HT-29 (cell line): ENCODE measurements at regions not wholly inside any gene's neighbourhood (a gene's known extent, or its start where the extent isn't known, plus 50 kb on each side); places are given as distances from the start of the nearest gene placed in this dataset.

Experiments used
- DNase-seq: peaks from one replicate; pipeline ENCODE4 v3.0.0-alpha.2; 2015; ENCODE audit warnings: low spot score

DNA sequence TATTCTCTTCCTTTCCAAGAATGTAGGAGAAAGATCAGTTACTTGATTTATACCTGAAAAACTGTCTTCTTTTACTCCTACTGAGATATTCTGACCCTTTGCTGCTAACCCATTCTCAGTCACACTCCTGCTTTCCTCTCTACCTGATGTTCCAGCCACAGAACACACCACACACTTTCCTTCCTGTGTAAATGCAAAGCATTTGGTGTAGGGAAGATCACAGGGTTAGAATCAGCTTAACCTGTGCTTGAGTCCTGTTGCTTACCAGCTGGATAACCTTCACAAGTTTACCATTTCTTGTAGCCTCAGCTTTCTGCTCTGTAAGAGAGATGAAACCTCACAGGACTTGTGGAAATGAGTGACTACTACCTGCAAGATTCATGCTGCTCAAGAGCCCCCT is 489.8 kb upstream of the GOLIM4 start:
- no peak for DNase-seq

DNA sequence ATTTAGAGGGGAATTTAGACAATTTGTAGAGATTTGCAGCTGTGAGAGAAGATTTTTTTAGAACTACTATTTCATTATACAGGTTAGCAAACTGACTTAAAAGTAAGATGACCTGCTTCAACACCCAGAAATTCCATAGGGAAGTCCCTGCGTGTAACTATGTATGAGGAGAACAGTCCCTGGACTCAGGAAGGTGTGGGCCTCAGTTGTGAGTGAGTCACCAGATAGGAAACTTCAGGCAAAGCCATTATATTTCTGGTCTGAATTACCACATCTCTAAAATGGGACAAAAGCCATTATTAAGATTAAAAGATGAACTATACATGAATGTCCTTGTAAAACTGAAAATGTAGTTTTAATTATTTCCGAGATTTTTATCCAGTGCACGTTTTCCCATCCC is 488.3 kb upstream of the GOLIM4 start:
- no peak for DNase-seq

DNA sequence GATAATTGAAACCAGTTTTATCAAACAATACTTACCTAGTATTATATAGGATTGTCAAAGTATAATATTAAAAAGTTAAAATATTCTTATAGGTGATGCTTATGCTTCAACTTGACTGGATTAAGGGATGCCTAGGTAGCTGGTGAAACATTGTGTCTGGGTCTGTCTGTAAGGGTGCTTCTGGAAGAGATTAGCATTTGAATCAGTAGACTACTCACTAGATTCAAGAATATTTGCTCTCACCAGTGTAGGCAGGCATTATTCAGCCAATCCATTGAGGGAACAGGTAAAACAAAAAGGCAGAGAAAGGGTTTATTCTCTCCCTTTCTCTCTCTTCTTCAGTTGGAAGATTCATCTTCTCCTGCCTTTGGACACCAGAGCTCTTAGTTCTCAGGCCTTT is 486.8 kb upstream of the GOLIM4 start:
- no peak for DNase-seq

DNA sequence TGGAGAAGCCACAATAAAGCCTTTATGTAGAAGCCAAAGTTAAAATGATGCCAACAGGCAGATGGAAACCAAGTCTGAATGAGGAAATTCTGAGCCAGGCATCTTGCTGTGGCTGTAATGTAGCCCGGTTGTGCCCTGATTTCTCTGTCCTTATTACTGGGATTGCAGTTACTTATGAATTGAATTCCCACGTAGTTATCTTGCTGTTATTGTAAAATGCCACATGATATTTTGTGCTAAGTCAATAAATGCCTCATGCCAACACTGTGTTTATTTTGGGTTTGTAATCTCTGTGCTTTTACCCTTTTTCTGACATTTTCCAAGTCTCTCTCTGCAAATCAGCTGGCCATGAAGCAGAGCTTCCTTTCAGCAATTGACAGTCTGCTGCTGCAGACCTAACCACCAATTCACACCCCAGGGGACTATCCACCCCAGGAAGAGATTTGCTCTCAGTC is 486.1 kb upstream of the GOLIM4 start:
- DNase-seq = no peak

DNA sequence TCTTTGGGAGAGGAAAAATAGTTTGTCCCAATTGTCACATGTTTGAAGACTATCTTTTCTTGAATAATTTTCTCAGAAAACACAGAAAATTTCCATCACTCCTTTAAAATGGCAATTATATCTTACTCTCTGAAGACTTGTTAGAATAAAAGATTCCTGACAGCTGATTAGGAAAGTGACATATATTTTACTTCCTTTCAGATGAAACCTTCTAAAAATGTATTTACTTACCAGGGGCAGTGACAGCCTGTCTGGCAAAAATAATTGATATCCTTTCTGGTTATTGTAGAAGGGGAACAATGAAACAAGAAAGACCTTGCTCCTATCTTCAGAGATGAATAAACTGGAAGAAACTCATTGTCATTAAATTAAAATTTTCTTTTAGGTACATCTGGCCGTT is 483.3 kb upstream of the GOLIM4 start:
- no peak for DNase-seq

DNA sequence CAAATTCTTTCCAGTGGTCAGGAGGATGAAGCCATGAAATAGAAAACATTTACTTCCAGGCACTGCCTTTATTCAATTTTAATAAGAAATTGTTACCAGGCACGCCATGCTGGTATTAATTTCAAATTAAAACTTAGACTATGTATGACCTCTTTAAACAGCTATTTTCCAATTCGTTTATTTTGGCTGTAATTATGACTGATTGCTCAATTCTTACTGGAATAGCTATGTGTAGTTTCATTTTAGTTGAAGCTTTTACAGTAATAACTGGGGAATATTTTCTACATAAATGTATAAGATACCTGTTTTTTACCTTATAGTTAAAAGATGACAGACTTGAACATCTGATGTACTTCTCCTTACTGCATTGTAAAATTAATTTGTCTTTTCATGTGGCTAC is 480.0 kb upstream of the GOLIM4 start:
- no peak for DNase-seq

DNA sequence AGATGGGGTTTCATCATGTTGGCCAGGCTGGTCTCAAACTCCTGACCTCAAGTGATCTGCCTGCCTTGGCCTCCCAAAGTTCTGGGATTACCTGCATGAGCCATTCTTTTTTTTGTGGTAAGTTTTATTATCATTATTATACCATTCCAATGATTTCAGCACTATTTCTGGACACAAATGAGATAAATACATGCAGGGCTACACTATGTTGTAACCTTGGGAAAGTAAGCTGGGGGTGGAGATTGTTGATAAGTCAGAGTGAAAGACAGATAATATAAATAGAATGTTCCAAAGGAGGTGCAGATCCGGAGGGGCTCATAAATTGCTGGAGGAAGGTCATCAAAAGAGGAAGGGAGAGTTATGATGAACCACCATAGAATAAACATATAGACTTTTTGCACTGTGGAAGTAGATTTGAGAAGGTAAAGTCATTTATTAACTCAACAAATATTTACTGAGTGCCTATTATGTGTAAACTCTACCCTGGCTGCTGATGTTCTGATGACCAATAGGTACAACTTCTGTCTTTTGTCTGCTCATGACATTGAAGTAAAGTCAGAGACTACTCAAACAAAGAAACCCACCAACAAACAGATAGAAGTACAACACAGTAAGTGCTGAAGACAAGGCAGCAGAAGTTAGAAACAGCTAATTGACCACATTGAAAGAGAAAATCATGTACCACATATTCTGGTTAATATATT is 478.9 kb upstream of the GOLIM4 start:
- no peak for DNase-seq

DNA sequence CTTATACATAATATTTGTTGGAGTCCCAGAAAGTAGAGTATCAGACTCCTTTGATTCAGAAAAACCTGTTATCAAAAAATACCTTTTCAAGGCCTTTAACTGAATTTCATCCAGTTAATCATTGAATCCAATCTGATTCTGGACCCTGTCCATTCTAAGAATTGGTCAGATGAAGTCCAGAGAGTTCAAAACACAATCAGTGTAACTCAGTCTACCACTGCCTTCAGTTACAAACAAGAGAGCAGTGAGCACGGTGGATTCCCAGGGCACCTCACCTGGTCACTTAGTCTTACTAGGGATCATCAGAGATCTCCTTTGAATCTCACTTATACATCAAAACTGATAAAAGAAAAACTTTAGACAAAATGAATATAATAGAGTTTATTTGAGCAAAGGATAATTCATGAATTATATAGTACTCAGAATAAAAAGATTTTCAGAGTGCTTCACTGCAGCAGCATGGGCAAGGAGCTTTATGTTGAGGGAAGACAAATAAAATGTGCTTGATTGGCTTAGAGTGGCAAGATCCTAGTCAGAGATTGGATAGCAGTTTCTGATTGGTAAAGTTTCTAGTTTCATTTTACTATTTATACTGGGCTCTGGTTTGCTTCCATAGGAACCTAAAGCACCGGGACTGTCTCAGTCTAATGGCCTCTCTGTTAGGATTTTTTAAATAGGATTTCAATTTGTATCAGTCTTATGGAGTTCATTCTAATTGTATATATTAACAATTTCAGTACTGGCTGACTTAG is 474.9 kb upstream of the GOLIM4 start:
- no peak for DNase-seq

DNA sequence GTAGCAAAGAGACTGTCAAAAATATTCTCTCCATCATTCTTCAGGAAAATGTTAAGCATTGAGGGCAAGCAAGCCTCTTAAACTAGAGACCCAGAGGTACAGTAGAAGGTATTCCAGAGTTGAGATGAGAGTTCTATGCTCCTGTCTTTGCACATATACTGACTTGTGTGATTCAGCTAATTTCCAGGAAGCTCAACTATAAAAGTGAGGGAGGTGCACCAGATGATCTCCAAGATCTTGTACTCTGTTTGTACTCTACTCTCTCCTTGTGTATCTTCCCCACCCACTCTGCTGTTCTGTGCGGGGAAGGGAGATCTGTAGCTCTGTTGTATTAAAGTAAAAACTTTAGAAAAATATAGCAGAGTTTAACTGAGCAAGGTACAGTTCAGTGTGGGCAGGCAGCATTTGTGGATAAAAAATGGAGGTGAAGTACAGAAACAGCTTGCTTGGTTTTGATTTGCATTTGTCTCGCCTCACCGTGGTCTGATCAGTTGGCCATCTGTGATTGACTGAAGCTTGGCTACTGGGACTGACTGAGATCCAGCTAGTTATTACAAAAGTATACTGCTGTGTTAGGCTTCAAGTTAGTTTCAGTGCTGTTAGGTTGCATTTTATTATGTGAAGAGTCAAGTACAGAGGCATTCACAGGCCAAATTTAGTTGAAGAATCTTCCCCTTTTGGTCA is 463.1 kb upstream of the GOLIM4 start:
- DNase-seq = no peak

DNA sequence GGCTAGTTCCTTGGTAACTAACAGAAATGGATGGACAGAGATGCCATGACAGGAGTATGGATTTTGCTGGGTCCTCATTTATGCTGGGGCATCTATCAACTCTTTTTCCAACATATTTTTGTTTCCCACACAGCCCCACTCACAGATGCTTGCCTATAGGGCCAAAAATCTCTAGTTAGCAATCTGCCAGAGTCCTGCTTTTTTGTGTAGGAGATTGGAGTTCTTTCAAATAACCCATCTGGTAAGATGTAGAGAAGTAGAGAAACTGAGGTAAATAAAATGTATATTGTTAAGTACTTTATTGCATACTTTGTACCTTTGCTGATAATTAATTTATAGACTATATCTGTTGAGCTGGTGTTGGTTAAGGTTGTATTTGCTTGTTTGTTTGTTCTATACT is 456.5 kb upstream of the GOLIM4 start:
- no peak for DNase-seq

DNA sequence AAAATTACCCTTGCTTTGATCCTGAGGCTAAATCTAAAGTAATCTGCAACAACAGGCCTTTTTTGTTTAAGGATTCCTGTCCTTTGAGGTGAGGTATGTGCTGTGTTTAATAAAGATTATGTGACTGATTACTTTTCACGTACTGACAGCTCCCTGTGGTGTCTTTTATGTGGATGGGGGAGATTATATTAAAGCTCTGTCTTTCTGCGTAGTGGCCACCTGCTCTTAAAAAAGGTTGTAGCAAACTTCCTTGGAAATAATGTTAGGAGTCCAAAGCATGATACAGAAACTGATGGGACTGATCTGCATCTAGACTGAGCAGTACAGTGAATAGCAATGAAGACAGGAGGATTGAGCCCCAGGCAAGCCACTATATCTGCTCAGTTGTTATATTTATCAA is 453.0 kb upstream of the GOLIM4 start:
- DNase-seq = no peak

DNA sequence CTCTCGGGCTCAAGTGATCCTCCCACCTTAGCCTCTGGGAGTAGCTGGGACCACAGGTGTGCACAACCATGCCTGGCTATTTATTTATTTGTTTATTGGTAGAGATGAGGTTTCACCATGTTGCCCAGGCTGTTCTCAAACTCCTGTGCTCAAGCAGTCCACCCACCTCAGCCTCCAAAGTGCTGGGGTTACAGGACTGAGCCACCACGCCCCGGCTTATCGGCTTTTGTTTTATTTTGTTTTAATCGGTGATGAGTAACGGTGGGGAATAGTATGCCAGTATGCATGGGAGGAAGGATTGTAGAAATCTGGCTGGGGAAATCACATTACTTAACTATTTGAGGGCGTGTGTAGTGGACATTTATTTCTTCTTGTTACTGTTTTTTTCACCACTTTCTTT is 451.0 kb upstream of the GOLIM4 start:
- DNase-seq = no peak

DNA sequence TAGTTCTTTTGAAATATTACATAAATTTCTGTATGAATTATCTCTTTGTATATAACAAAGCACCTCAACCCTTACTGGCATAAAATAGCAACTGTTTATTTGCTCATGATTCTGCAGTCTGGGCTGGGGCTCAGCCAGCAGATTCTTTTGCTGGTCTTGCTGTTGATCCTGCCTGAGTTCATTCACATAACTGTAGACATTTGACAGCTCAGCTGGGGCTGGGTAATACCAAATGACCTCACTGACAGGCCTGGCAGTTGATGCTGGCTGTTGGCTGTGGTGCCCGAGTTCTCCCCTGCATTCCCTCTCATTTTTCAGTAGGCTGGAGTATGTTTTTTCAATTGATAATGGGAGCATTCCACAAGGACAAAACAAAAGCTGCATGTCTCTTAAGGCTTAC is 449.9 kb upstream of the GOLIM4 start:
- DNase-seq = no peak

DNA sequence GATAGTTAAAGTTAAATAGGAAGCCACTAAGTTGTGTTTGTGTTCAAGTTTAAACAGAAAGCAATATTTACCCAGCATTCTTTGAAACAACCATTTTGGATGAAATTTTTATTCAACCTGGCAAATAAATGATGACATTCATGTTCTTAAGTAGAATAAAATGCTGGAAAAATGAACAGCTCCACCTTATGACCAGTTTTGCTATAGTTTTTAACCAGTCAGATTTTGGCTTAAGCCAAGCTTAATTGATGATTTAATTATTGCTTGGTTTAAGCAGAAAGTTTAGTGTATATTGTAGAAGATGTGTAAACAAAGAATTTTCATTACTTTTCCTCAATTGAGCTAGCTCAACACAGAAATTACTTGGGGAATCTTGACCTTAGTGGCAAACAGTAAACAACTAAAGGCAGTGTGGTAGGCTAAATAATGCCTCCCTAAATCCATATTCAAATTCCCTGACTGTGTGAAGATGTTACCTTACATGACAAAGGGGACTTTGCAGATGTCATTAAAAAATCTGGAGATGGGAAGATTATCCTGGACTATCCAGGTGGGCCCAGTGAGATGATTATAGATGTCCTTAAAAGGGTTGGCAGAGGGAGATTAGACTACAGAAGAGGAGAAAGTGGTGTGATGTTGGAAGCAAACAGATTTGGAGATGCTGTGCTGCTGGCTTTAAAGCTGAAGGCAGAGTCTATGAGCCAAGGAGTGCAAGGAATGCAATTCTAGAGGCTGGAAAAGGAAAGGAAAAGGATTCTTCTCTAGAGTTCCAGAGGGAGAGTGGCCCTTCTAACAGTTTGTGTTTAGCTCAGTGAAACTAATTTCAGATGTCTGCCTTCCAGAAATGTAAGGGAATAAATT is 448.6 kb upstream of the GOLIM4 start:
- no peak for DNase-seq

DNA sequence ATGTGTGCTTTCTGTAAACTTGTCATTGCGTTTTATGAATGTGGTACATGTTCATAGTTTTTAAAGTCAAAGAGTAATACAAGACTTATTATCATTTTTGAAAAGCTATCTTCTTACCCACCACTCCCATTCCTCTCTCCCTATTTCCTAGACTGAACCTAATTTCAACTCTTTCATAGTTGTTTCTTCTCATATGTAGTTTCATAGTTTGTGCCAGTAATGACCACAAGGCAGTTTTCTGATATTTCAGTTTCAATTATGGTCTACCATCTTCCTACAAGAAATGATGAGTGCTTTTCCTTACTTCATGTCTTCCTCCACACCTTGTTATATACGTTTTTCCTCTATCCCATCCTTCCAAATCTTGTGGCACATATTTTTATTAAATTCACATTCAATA is 445.0 kb upstream of the GOLIM4 start:
- DNase-seq = no peak

DNA sequence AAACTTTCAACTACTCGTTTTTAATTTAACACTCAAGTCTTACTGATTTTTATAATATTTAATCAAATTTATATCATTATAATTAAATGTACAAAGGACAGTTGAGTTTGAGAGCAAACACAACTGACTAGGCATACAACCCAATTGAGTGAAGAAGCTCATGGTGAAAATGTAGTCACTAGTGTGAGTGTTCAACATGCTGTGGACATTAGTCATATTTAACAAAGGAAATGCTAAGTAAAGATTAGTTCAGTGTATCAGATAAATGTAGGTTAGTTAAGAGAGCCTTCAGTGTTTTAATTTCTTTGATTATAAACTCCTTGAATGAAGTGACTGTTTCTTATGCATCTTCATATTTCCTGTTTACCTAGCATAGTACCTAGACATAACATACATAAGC is 444.2 kb upstream of the GOLIM4 start:
- no peak for DNase-seq

DNA sequence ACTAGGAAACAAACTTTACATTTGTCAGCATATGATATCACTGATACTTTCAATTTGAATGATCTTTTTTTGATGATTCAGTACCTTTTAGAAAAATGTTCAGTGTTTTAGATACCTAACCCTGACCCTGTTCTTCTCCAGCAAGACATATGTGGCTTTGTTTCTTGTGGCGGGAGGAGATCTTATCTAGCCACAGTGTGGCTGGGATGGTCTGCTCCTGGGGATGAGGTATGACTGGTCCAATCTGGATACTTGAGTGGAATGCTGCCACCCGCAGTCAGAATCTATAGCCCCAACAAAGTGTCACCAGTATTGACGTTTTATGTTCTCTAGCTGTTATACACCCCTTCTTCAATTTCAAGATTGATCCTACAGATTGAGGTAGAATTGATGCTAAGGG is 439.0 kb upstream of the GOLIM4 start:
- DNase-seq = no peak

DNA sequence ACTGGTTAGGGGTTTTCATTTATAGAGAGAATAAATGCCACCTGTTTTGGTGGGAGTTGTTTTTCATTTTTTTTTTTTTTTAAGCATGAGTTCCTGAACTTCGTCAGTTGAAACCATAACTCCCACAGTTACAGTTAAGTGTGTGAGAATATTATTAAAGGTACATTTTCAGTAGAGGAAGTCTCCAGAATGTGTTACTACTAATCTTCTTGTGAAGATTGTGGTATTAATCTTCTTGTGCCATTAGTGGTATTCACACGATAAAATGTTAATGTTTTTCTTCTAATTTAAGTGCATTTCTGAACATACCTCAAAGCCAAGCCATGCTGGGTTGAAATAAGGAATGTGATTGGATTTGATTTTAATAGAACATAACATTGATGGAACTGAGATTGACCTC is 437.9 kb upstream of the GOLIM4 start:
- DNase-seq = no peak

DNA sequence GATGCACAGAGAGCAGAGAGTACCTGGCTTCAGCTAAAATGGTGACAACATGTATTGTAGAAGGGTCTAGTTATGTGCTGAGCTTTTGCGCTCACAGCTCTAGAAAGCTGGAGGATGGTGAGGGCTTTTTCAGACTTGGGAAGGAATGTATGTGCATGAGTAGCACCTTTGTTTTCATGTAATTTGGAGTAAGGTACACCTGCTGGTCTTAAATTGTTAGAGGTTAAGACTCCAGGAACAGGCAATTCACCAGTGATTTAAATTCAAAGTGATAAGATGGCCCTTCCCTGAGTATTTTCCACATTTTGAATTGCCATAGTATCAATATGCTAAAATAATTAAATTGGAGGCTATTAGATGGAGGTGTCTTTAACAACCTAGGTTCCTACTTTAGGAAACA is 436.4 kb upstream of the GOLIM4 start:
- DNase-seq = no peak

DNA sequence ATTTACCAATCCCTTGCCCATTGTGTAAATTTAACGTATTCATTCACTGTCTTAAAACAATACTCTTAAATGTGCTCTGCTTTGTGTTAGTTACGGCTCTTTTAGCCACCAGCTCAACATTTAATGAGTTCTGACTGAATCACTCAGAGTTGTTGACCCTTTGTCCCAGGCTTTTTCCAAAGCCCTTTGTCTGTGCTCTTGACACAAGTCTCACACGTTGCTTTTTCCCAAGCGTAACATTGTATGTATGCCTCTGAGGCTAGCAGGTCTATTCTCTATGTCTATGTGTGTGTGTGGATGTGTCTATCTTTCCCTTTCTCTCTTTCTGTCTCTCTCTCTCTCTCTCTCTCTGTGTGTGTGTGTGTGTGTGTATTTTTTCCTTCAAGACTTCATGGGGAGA is 435.4 kb upstream of the GOLIM4 start:
- DNase-seq = no peak

DNA sequence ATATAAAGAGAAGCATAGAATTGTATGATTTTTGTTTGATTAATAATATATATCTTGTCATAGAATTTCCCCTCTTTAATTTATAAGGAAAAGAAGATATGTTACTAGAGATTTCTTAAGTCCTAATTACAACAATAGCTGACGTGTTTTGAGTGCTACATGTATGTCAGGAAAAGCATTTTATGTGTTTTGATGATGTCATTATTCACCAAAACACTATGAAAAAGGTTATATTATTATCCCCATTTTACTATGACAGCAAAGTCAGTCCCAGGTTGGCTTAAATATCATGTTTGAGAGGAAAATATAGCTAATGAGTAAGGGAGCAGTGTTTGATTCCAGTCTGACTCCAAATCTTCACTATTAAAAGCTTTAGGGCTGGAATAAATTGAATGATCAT is 428.4 kb upstream of the GOLIM4 start:
- no peak for DNase-seq
